Caco-2 (cell line): ENCODE measurements at regions not wholly inside any gene's neighbourhood (a gene's known extent, or its start where the extent isn't known, plus 50 kb on each side); places are given as distances from the start of the nearest gene placed in this dataset.

Experiments used
- BruUV-seq: library from RNA; stranded (reverse); fragments of 400-500 nt; replicated peaks from 2 replicates; lab custom pipeline; 2021; lab: Mats Ljungman, UMichigan
- CTCF ChIA-PET: fragments of 300-600 bp; sonication (Branson Sonifier 250); formaldehyde crosslinking; loops from one replicate; lab custom pipeline; 2022; ENCODE audit warnings: antibody characterized with exemption; lab: Charles Lee
- POLR2A ChIA-PET: fragments of 300-600 bp; sonication (Branson Sonifier 250); formaldehyde crosslinking; loops from one replicate; lab custom pipeline; 2022; ENCODE audit warnings: antibody characterized with exemption; lab: Charles Lee
- DNase-seq, 2 experiments: peaks; one replicate each; pipeline versions ENCODE4 v3.0.0 to v3.0.0-alpha.2; 2020 to 2022
- H3K27me3 ChIP-seq: replicated peaks from 2 replicates; pipeline ENCODE4 v1.6.0; 2011; ENCODE audit warnings: low read length; ENCODE audit not compliant: control insufficient read depth, insufficient read depth
- H3K36me3 ChIP-seq: 2 replicates; pipeline ENCODE4 v1.5.1; 2011; ENCODE audit warnings: low read length; ENCODE audit not compliant: control insufficient read depth, insufficient read depth
- H3K4me1 ChIP-seq: fragments of 250-450 bp; sonication (Bioruptor Pico); 2 replicates; pipeline ENCODE4 v1.5.1; 2020; ENCODE audit warnings: mild to moderate bottlenecking
- H3K4me3 ChIP-seq: 2 replicates; pipeline ENCODE4 v1.5.1; 2011; ENCODE audit warnings: low read depth, mild to moderate bottlenecking, control low read depth, low read length
- H3K9me3 ChIP-seq: fragments of 250-450 bp; sonication (Bioruptor Pico); 2 replicates; pipeline ENCODE4 v1.5.1; 2020; ENCODE audit warnings: mild to moderate bottlenecking, moderate library complexity
- H3K27ac Mint-ChIP-seq: one replicate; pipeline ENCODE4 v1.8.0; 2022; ENCODE audit warnings: mixed read lengths; ENCODE audit not compliant: unreplicated experiment
- H3K27me3 Mint-ChIP-seq: one replicate; pipeline ENCODE4 v1.8.0; 2022; ENCODE audit warnings: mixed read lengths; ENCODE audit not compliant: insufficient read depth, unreplicated experiment
- H3K36me3 Mint-ChIP-seq: one replicate; pipeline ENCODE4 v1.8.0; 2022; ENCODE audit warnings: mild to moderate bottlenecking, mixed read lengths; ENCODE audit not compliant: insufficient read depth, unreplicated experiment
- H3K4me1 Mint-ChIP-seq: one replicate; pipeline ENCODE4 v1.8.0; 2022; ENCODE audit warnings: low read depth, mixed read lengths; ENCODE audit not compliant: unreplicated experiment
- H3K4me3 Mint-ChIP-seq: one replicate; pipeline ENCODE4 v1.8.0; 2022; ENCODE audit warnings: mild to moderate bottlenecking, moderate library complexity, mixed read lengths; ENCODE audit not compliant: unreplicated experiment
- H3K9me3 Mint-ChIP-seq: one replicate; pipeline ENCODE4 v1.8.0; 2022; ENCODE audit warnings: mixed read lengths; ENCODE audit not compliant: unreplicated experiment
- CTCF ChIP-seq, 2 experiments: fragments of 200-600 bp in 1 of 2; IDR thresholded peaks; 1 replicate in 1 of 2; 2 replicates in 1 of 2; pipeline versions ENCODE4 v1.5.1 to v1.8.0; 2011 to 2022; ENCODE audit warnings: antibody characterized with exemption in 1 of 2, control low read depth in 1 of 2, inconsistent platforms in 1 of 2, low read depth in 1 of 2, low read length in 1 of 2, mild to moderate bottlenecking in 1 of 2, moderate library complexity in 1 of 2; ENCODE audit not compliant: insufficient read depth in 1 of 2, severe bottlenecking in 1 of 2, unreplicated experiment in 1 of 2
- intact Hi-C: fragments of 100-400 bp; cut with micrococcal nuclease; formaldehyde crosslinking; loops from one replicate; pipeline ENCODE4 v1.10.0; 2022; ENCODE audit not compliant: unreplicated experiment

DNA sequence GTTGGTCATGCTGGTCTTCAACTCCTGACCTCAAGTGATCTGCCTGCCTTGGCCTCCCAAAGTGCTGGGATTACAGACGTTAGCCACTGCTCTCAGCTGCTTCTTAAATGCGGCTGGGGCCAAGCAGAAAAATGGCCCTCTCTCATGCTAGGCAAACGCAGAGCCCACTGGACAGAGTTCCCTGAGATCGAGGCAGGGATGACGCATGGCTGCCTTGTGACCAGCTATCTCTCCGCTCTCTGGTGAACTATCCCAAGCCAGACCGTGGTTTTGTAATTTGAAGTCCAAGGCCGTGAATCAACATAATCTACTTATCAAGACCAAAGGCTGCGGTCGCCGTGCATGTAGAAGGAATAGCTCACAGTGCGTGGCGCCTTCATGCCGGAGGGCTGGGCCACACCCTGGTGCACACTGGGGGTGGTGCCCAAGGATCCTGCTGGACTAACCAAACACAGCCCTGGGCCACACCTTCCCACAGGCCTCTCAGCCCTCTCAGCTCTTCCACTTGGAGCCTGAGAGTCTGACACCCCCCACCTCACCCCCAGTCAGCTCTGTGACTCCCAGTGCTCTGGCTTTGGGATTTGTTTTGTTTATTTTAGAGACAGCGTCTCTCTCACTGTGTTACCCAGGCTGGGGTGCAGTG lies 88.1 kb upstream of the CUX1 start:
- DNase-seq = no peak
- H3K27me3 ChIP-seq = no peaks in the 10 kb centered on the region
- no peak overlapping the region for H3K4me3 ChIP-seq
- Mint-ChIP-seq H3K4me1 (peaks cover 7% of the 10 kb centered on the region), H3K4me3 (no peak overlapping the region), H3K9me3 (no peaks in the 10 kb centered on the region), H3K36me3 (no peaks in the 10 kb centered on the region), H3K27me3 (no peaks in the 10 kb centered on the region), H3K27ac (no peak overlapping the region)
- H3K36me3 ChIP-seq = no peaks in the 10 kb centered on the region
- H3K9me3 ChIP-seq = no peaks in the 10 kb centered on the region
- no peaks in the 10 kb centered on the region for H3K4me1 ChIP-seq
- intact Hi-C loops = no loop called here
- BruUV-seq = no TSS peak
- ChIA-PET POLR2A (no interaction called here), CTCF (interaction anchor here (0.5 kb wide), 1 partner anchor 1270 kb away, joined by 5 read pairs; no protein-coding TSS in a partner anchor)
- no peak for TF ChIP-seq CTCF (IDR thresholded peaks at IDR 0.05; ENCODE audit: insufficient read depth in 1 of 2, low read depth in 1 of 2, low read length in 1 of 2, severe bottlenecking in 1 of 2, unreplicated experiment in 1 of 2)

GRCh38 chr7:101731502-101732084 lies 85.8 kb upstream of the CUX1 start:
- no TSS peak for BruUV-seq
- ChIA-PET POLR2A (no interaction called here), CTCF (interaction anchor here (0.5 kb wide), 1 partner anchor 587 kb away, joined by 8 read pairs; no protein-coding TSS in a partner anchor)
- Mint-ChIP-seq H3K27me3 (no peaks in the 10 kb centered on the region), H3K4me3 (no peak overlapping the region), H3K36me3 (no peaks in the 10 kb centered on the region), H3K9me3 (no peaks in the 10 kb centered on the region), H3K4me1 (peaks cover 7% of the 10 kb centered on the region), H3K27ac (no peak overlapping the region)
- no peaks in the 10 kb centered on the region for H3K27me3 ChIP-seq
- no peaks in the 10 kb centered on the region for H3K9me3 ChIP-seq
- DNase-seq = no peak
- H3K36me3 ChIP-seq = no peaks in the 10 kb centered on the region
- H3K4me1 ChIP-seq = no peaks in the 10 kb centered on the region
- no peak overlapping the region for H3K4me3 ChIP-seq
- no peak for TF ChIP-seq CTCF (IDR thresholded peaks at IDR 0.05; ENCODE audit: insufficient read depth in 1 of 2, low read depth in 1 of 2, low read length in 1 of 2, severe bottlenecking in 1 of 2, unreplicated experiment in 1 of 2)
- intact Hi-C loops = no loop called here

DNA sequence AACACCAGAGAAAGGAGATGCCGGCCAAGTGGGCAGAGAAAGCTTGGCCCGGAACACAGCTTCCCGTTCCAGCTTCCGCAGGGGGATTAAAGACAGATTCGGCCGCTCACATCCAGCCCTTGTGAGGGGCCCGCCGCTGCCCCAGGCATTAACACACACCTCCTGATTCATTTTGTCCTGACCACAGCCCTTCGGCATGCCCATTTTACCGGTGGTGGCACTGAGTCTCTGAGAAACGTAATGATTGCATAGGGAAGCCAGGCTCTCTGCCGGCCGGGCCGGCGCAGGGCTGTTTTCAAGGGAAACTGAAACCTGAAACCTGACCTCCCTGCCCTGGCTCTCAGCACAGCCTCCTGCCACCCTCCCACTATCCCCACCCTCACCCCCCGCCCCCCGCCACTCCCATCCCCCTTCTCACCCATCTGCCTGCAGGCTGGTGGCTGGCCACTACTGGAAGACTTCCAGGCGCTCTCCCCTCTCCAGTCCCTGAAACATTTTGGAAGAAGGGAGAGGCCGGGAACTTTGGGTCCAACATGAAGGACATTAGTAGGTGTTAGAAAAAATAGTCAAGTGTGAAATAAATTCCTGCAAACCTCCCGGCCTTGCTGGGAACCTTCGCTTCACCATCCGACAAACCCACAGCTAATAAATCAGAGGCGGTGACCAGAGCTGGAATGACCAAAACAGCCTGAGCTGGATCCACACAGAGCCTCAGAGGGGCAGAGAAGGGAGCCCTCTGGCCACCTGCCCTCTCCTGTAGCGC lies 83.5 kb upstream of the CUX1 start:
- peak; percentile 41 to 62 for DNase-seq
- H3K4me1 Mint-ChIP-seq = peaks cover 7% of the 10 kb centered on the region
- no TSS peak for BruUV-seq
- intact Hi-C loops = no loop called here
- no peaks in the 10 kb centered on the region for H3K27me3 ChIP-seq
- no peaks in the 10 kb centered on the region for H3K9me3 ChIP-seq
- H3K36me3 ChIP-seq = no peaks in the 10 kb centered on the region
- H3K4me3 ChIP-seq = no peak overlapping the region
- ChIA-PET POLR2A (no interaction called here), CTCF (interaction anchor here (0.6 to 0.8 kb wide), 2 partner anchors 9 to 26 kb away, joined by 3 to 5 read pairs; no protein-coding TSS in a partner anchor)
- no peaks in the 10 kb centered on the region for H3K36me3 Mint-ChIP-seq
- no peaks in the 10 kb centered on the region for H3K4me1 ChIP-seq
- peak overlapping the region; percentile 8 for H3K27ac Mint-ChIP-seq
- peak overlapping the region; percentile 17 for H3K4me3 Mint-ChIP-seq
- no peak for TF ChIP-seq CTCF (IDR thresholded peaks at IDR 0.05; ENCODE audit: insufficient read depth in 1 of 2, low read depth in 1 of 2, low read length in 1 of 2, severe bottlenecking in 1 of 2, unreplicated experiment in 1 of 2)
- no peaks in the 10 kb centered on the region for H3K27me3 Mint-ChIP-seq
- H3K9me3 Mint-ChIP-seq = no peaks in the 10 kb centered on the region
